ENCODE measurements at regions not wholly inside any gene's neighbourhood (a gene's known extent, or its start where the extent isn't known, plus 50 kb on each side); places are given as distances from the start of the nearest gene placed in this dataset.
"Not testable (repeated sequence)": the region's sequence is repeated elsewhere in the genome, so short reads cannot be mapped to it uniquely, and the experiment has no call there.

DNA sequence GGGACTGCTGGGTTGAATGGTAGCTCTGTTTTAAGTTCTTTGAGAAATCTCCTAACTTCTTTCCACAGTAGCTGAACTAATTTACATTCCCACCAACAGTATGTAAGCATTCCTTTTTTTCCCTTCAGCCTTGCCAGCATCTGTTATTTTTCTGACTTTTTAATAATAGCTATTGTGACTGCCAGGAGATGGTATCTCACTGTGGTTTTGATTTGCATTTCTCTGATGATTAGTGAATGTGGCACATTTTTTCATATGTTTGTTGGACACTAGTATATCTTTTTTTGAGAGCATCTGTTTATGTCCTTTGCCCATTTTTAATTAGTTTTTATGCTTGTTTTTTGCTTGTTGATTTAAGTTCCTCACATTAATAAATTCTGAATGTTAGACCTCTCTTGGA is 990.8 kb downstream of the GATA3 start:
- no peaks in the 10 kb centered on the region for H3K4me1 ChIP-seq
- no peaks in the 10 kb centered on the region for H3K36me3 ChIP-seq (replicated peaks)
- H3K4me3 ChIP-seq: no peak overlapping the region
- H3K27me3 ChIP-seq (ENCODE audit: low read depth): no peaks in the 10 kb centered on the region
- in situ Hi-C loops (cut with MboI; ENCODE audit: low sequenced_read_pairs): no loop called here
- no peaks in the 10 kb centered on the region for H3K9me3 ChIP-seq
- DNase-seq (ENCODE audit: low spot score in 2 of 2): no peak

DNA sequence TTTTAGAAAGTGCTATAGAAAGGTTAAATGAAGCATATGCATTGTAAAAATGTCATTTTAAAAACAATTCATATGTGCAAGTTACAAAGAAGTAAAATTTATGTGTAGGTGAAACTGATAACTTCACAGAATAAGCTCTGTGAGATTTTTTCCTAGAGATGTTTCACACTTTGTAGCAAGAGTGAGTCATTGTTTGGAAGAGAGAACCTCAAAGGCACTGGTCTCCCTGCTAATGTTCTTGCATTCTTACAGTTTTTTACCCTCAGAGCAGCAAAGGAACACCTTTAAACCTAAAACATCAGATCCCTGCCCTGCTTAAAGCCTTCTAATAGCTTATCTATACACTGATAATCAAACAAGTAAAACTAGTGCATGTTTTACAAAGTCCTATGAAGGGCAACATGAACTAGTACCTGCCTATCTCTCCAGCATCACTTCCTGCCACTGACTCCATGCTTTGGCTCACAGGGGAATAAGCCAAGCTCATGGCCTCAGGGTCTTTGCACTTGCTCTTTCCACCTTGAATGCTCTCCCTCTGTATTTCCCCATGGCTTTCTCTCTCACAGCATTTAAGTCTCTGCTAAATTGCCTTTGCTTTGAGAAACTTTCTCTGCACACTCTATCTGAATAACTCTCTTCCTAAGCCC is 997.0 kb downstream of the GATA3 start:
- in situ Hi-C loops (cut with MboI; ENCODE audit: low sequenced_read_pairs): no loop called here
- Histone ChIP-seq H3K9me3 (no peaks in the 10 kb centered on the region), H3K27me3 (ENCODE audit: low read depth) (no peaks in the 10 kb centered on the region), H3K36me3 (replicated peaks) (no peaks in the 10 kb centered on the region), H3K4me1 (no peaks in the 10 kb centered on the region), H3K4me3 (no peak overlapping the region)
- no peak for DNase-seq (ENCODE audit: low spot score in 2 of 2)

DNA sequence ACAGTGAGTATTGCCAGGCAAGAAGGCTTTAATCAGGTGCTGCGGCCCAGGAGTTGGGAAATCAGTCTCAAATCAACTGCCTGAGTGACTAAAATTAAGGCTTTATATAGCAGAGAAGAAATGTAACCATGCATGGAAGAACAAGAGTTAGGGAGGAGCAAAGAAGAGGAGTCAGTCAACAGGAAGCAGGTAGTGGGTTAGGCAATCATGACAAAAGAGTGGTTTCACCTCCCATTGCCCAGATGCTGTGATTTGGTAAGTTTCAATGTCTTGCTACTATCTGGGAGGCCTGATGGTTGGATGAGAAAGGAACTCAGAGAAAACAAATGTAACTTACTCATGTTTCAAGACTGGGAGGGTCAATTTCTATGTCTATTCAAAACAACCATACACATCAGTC is 998.3 kb downstream of the GATA3 start:
- Histone ChIP-seq H3K36me3 (replicated peaks) (no peaks in the 10 kb centered on the region), H3K9me3 (no peaks in the 10 kb centered on the region), H3K4me1 (no peaks in the 10 kb centered on the region), H3K4me3 (no peak overlapping the region), H3K27me3 (ENCODE audit: low read depth) (no peaks in the 10 kb centered on the region)
- in situ Hi-C loops (cut with MboI; ENCODE audit: low sequenced_read_pairs): no loop called here
- no peak for DNase-seq (ENCODE audit: low spot score in 2 of 2)

- Histone ChIP-seq H3K4me1 (no peaks in the 10 kb centered on the region), H3K9me3 (no peaks in the 10 kb centered on the region), H3K36me3 (replicated peaks) (no peaks in the 10 kb centered on the region), H3K4me3 (no peak overlapping the region), H3K27me3 (ENCODE audit: low read depth) (no peaks in the 10 kb centered on the region)
- in situ Hi-C loops (cut with MboI; ENCODE audit: low sequenced_read_pairs): no loop called here
- DNase-seq (ENCODE audit: low spot score in 2 of 2): no peak
Observed at GRCh38 chr10:9056521-9056920, 1002.0 kb downstream of the GATA3 start.

DNA sequence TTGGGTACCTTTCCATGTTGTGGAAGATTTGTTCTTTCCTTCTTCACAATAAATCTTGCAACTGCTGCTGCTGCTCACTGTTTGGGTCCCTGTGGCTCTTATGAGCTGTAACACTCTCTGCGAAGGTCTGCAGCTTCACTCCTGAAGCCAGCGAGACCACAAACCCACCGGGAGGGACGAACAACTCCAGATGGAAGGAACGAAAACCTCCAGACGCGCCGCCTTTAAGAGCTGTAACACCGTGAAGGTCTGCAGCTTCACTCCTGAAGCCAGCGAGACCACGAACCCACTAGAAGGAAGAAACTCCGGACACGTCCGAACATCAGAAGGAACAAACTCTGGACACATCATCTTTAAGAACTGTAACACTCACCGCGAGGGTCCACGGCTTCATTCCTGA is 1002.8 kb downstream of the GATA3 start:
- H3K4me1 ChIP-seq; in situ Hi-C loops (cut with MboI; ENCODE audit: low sequenced_read_pairs); H3K36me3 ChIP-seq (replicated peaks); H3K27me3 ChIP-seq (ENCODE audit: low read depth); H3K9me3 ChIP-seq; DNase-seq (ENCODE audit: low spot score in 2 of 2); H3K4me3 ChIP-seq: not testable (repeated sequence)

DNA sequence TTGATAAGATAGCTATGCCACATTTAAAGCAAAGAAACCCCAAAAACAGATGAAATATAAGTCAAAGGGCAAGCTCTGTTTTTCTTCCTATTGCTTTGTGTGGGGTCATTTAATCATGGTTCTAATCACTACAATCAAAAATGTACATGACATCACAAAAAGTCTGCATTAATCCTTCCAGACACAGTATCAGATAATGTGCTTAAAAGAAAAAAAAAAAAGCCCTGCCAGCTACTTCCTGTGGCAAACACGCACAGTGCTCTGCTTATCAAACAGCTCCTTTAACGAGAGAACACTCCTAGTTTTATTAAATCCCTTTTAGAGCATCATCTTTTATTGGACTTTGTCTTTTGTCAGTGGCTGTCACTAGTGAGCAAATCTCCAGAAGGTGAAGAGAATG is 1005.8 kb downstream of the GATA3 start:
- no peak for DNase-seq (ENCODE audit: low spot score in 2 of 2)
- in situ Hi-C loops (cut with MboI; ENCODE audit: low sequenced_read_pairs): no loop called here
- Histone ChIP-seq H3K36me3 (replicated peaks) (no peaks in the 10 kb centered on the region), H3K4me1 (no peaks in the 10 kb centered on the region), H3K9me3 (no peaks in the 10 kb centered on the region), H3K27me3 (ENCODE audit: low read depth) (no peaks in the 10 kb centered on the region), H3K4me3 (no peak overlapping the region)

- no peaks in the 10 kb centered on the region for H3K36me3 ChIP-seq (replicated peaks)
- in situ Hi-C loops (cut with MboI; ENCODE audit: low sequenced_read_pairs): no loop called here
- DNase-seq (ENCODE audit: low spot score in 2 of 2): no peak
- no peak overlapping the region for H3K4me3 ChIP-seq
- no peaks in the 10 kb centered on the region for H3K27me3 ChIP-seq (ENCODE audit: low read depth)
- no peaks in the 10 kb centered on the region for H3K4me1 ChIP-seq
- no peaks in the 10 kb centered on the region for H3K9me3 ChIP-seq
Observed at GRCh38 chr10:9061871-9062270, 1007.4 kb downstream of the GATA3 start.

- Histone ChIP-seq H3K36me3 (replicated peaks) (no peaks in the 10 kb centered on the region), H3K27me3 (ENCODE audit: low read depth) (no peaks in the 10 kb centered on the region), H3K4me1 (no peaks in the 10 kb centered on the region), H3K4me3 (no peak overlapping the region), H3K9me3 (no peaks in the 10 kb centered on the region)
- no peak for DNase-seq (ENCODE audit: low spot score in 2 of 2)
- in situ Hi-C loops (cut with MboI; ENCODE audit: low sequenced_read_pairs): no loop called here
Observed at GRCh38 chr10:9066152-9066551, 1011.7 kb downstream of the GATA3 start.

- in situ Hi-C loops (cut with MboI; ENCODE audit: low sequenced_read_pairs): no loop called here
- Histone ChIP-seq H3K4me3 (no peak overlapping the region), H3K4me1 (no peaks in the 10 kb centered on the region), H3K36me3 (replicated peaks) (no peaks in the 10 kb centered on the region), H3K27me3 (ENCODE audit: low read depth) (no peaks in the 10 kb centered on the region), H3K9me3 (no peaks in the 10 kb centered on the region)
- no peak for DNase-seq (ENCODE audit: low spot score in 2 of 2)
Observed at GRCh38 chr10:9068003-9068402, 1013.5 kb downstream of the GATA3 start.

GRCh38 chr10:9069136-9069535 is 1014.6 kb downstream of the GATA3 start:
- H3K4me3 ChIP-seq: no peak overlapping the region

GRCh38 chr10:9075420-9075819 is 1020.9 kb downstream of the GATA3 start:
- no peak for DNase-seq (ENCODE audit: low spot score in 2 of 2)
- in situ Hi-C loops (cut with MboI; ENCODE audit: low sequenced_read_pairs): no loop called here
- no peaks in the 10 kb centered on the region for H3K9me3 ChIP-seq
- no peaks in the 10 kb centered on the region for H3K4me1 ChIP-seq
- no peaks in the 10 kb centered on the region for H3K36me3 ChIP-seq (replicated peaks)
- no peak overlapping the region for H3K4me3 ChIP-seq
- no peaks in the 10 kb centered on the region for H3K27me3 ChIP-seq (ENCODE audit: low read depth)

More at GRCh38 chr10:9069136-9069535, 1014.6 kb downstream of the GATA3 start:
- DNase-seq (ENCODE audit: low spot score in 2 of 2): no peak
- in situ Hi-C loops (cut with MboI; ENCODE audit: low sequenced_read_pairs): no loop called here
- no peaks in the 10 kb centered on the region for H3K9me3 ChIP-seq
- H3K36me3 ChIP-seq (replicated peaks): no peaks in the 10 kb centered on the region
- no peaks in the 10 kb centered on the region for H3K27me3 ChIP-seq (ENCODE audit: low read depth)
- no peaks in the 10 kb centered on the region for H3K4me1 ChIP-seq

GRCh38 chr10:9076066-9076465 is 1021.6 kb downstream of the GATA3 start:
- Histone ChIP-seq H3K27me3 (ENCODE audit: low read depth) (no peaks in the 10 kb centered on the region), H3K4me1 (no peaks in the 10 kb centered on the region), H3K36me3 (replicated peaks) (no peaks in the 10 kb centered on the region), H3K4me3 (no peak overlapping the region), H3K9me3 (no peaks in the 10 kb centered on the region)
- no peak for DNase-seq (ENCODE audit: low spot score in 2 of 2)
- in situ Hi-C loops (cut with MboI; ENCODE audit: low sequenced_read_pairs): no loop called here

- Histone ChIP-seq H3K4me3 (no peak overlapping the region), H3K4me1 (no peaks in the 10 kb centered on the region), H3K36me3 (replicated peaks) (no peaks in the 10 kb centered on the region), H3K27me3 (ENCODE audit: low read depth) (no peaks in the 10 kb centered on the region), H3K9me3 (no peaks in the 10 kb centered on the region)
- no peak for DNase-seq (ENCODE audit: low spot score in 2 of 2)
- in situ Hi-C loops (cut with MboI; ENCODE audit: low sequenced_read_pairs): no loop called here
Observed at GRCh38 chr10:9081253-9081652, 1026.8 kb downstream of the GATA3 start.

DNA sequence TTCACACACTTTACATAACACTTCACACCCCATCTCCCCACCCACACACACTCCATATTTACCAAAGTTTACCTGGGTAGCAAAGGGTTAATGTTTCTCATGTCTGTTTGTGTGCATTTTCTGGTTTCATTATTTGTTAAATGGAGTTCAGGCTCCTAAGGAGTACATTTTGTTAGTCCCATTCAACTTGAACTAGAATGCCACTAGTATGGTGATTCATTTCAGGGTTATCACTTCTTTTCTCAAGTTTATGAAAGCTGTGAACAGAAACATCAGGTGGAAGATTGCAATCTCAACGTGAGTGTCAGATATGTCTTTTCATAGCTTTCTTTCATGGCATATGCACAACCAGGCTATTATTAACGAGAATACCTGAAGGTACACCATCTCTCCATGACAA is 1027.5 kb downstream of the GATA3 start:
- Histone ChIP-seq H3K27me3 (ENCODE audit: low read depth) (no peaks in the 10 kb centered on the region), H3K4me3 (no peak overlapping the region), H3K36me3 (replicated peaks) (no peaks in the 10 kb centered on the region), H3K9me3 (no peaks in the 10 kb centered on the region), H3K4me1 (no peaks in the 10 kb centered on the region)
- no peak for DNase-seq (ENCODE audit: low spot score in 2 of 2)
- in situ Hi-C loops (cut with MboI; ENCODE audit: low sequenced_read_pairs): no loop called here

DNA sequence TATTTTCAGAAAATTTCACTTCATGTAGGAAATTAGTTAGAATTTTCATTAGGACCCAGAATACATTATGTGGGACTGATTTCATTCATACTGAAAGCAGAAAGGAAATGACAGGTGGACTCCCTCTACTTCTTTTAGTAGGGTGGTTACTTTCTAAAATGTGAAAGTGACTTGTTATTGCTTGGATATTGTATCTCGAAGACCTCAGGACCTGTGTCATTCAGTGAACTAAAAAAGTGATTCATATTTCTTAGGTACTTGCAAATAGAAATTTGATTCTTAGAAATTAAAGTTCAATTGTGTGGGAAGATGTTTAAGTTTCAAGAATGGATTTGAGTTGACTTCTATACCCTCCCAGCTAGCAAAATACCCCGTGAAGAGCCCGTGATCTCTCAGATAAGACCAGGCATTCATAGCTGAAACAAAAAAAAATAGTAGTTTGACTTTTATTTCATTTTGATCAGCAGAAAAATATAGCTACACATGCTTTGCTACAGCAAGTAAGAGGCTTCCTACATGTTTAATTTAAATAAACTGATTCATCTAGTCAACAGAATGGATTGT is 1037.1 kb downstream of the GATA3 start:
- H3K27me3 ChIP-seq (ENCODE audit: low read depth): no peaks in the 10 kb centered on the region
- DNase-seq (ENCODE audit: low spot score in 2 of 2): no peak
- in situ Hi-C loops (cut with MboI; ENCODE audit: low sequenced_read_pairs): no loop called here
- no peaks in the 10 kb centered on the region for H3K4me1 ChIP-seq
- no peaks in the 10 kb centered on the region for H3K36me3 ChIP-seq (replicated peaks)
- no peaks in the 10 kb centered on the region for H3K9me3 ChIP-seq
- H3K4me3 ChIP-seq: no peak overlapping the region

Data from HAP-1 (cell line).